ENCODE measurements at regions not wholly inside any gene's neighbourhood (a gene's known extent, or its start where the extent isn't known, plus 50 kb on each side); places are given as distances from the start of the nearest gene placed in this dataset.

DNA sequence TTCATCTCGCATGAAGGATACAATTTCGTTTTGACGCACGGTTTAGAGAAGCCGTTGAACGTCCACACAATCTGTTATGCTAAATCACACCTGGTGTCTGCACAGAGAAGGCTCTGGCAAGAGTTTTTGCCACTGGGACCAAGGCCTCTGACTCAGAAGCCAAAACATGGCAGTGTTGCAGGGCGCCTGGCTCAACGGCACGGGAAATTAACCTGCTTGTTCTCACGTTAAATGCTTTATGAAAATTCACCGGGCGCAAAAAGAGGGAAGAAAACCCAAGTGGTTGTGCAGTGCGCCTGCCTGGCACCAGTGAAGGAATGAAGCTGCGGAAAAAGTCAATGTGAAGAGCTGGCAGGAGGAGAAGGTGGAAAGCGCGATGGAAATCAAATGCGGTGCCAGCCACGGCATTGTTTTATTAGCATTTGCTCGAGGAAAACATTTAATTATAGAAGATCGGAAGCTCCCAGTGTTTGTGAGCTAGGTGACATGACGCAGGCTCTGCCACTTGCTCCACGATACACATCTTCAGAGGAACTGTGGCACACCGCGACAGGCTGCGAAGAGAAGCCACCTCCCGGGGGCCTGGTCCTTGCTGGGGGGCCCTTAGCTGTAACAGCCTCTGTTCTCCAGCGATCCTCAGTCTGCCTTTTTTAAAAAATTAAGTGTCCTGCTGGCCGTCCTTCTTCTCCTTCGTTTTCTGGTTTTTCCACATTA, 126.2 kb downstream of the ZIC5 start:
- no peak for DNase-seq
- intact Hi-C loops (cut with DNase I; ENCODE audit: low total_unique reads), result no loop called here
- Histone ChIP-seq H3K4me1 (no peaks in the 10 kb centered on the region), H3K27ac (no peak overlapping the region), H3K9me3 (no peaks in the 10 kb centered on the region), H3K4me3 (no peak overlapping the region), H3K36me3 (no peaks in the 10 kb centered on the region), H3K27me3 (no peaks in the 10 kb centered on the region)
- TF ChIP-seq CTCF (IDR thresholded peaks at IDR 0.05), result no peak

DNA sequence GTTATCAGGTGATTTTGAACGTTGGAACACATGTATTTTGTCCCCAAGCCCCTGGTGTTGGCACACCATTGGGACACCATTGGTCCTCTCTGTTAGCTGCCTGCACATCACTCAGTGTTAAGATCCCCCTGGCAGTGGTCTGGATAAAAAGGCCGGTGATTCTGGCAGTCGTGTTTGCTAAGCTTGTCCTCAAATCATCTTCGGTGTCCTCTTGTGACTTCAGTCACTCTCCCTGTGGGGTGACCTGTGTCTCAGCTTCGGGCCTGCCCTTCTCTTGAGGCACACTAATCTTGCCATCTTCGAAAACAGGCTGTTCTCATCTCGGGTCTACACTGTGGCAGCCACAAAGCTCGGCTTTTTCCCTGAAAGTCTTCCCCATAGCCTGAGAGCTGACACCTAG, 127.1 kb downstream of the ZIC5 start:
- Histone ChIP-seq H3K36me3 (no peaks in the 10 kb centered on the region), H3K27me3 (no peaks in the 10 kb centered on the region)
- TF ChIP-seq CTCF (IDR thresholded peaks at IDR 0.05), result no peak

DNA sequence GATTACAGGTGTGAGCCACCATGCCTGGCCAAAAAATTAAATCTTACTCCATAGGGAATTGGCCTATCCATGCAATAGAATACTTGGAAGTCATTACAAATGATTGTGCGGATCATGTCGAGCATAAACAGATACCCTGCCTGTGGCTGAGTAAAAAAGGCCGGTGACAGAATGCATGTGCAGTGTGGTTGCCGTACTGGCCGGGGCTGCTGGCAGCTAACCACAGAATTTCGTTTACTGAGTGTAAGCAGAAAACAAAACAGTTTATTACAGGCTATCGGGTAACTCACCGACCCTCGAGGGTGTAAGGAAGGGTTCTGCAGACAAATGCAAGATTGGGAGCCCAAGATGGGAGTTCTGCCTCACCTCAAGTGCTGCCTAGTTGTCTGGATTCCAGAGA, 127.7 kb downstream of the ZIC5 start:
- intact Hi-C loops (cut with DNase I; ENCODE audit: low total_unique reads), result no loop called here

More for the DNA sequence above, 127.1 kb downstream of the ZIC5 start:
- Histone ChIP-seq H3K4me3 (no peak overlapping the region), H3K4me1 (no peaks in the 10 kb centered on the region), H3K27ac (no peak overlapping the region), H3K9me3 (no peaks in the 10 kb centered on the region)
- intact Hi-C loops (cut with DNase I; ENCODE audit: low total_unique reads), result no loop called here
- DNase-seq, result no peak

DNA sequence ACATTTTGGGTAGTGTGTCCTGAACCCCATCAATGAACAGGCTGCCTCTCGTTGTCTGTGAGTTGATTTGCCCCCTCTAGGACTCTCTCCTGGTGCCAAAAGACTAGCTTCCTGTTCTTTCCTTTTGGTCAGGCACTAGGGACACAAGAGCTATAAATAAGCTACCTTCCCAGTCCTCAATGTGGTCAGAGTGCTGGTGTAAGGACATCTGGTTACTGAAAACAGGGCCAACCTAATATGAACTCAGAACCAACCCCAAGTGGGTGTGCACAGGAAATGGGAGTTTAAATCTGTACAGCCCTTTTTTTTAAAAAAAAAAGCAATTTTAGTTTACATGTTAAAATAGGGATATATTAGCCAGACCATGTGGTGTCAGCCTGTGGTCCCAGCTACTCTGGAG, 129.2 kb downstream of the ZIC5 start:
- H3K4me3 ChIP-seq, result no peak overlapping the region
- no peak for DNase-seq
- intact Hi-C loops (cut with DNase I; ENCODE audit: low total_unique reads), result no loop called here
- H3K36me3 ChIP-seq, result no peaks in the 10 kb centered on the region
- H3K27ac ChIP-seq, result no peak overlapping the region
- no peaks in the 10 kb centered on the region for H3K9me3 ChIP-seq
- TF ChIP-seq CTCF (IDR thresholded peaks at IDR 0.05), result no peak
- H3K4me1 ChIP-seq, result no peaks in the 10 kb centered on the region
- no peaks in the 10 kb centered on the region for H3K27me3 ChIP-seq

More for the DNA sequence above, 127.7 kb downstream of the ZIC5 start:
- Histone ChIP-seq H3K9me3 (no peaks in the 10 kb centered on the region), H3K27ac (no peak overlapping the region), H3K27me3 (no peaks in the 10 kb centered on the region), H3K4me1 (no peaks in the 10 kb centered on the region), H3K36me3 (no peaks in the 10 kb centered on the region), H3K4me3 (no peak overlapping the region)
- DNase-seq, result no peak
- TF ChIP-seq CTCF (IDR thresholded peaks at IDR 0.05), result no peak

- no peaks in the 10 kb centered on the region for H3K36me3 ChIP-seq
- TF ChIP-seq CTCF (IDR thresholded peaks at IDR 0.05), result no peak
- no peak overlapping the region for H3K27ac ChIP-seq
- H3K27me3 ChIP-seq, result no peaks in the 10 kb centered on the region
- H3K4me3 ChIP-seq, result no peak overlapping the region
- no peak for DNase-seq
- intact Hi-C loops (cut with DNase I; ENCODE audit: low total_unique reads), result no loop called here
- H3K4me1 ChIP-seq, result no peaks in the 10 kb centered on the region
- no peaks in the 10 kb centered on the region for H3K9me3 ChIP-seq
These were observed 135.3 kb downstream of the ZIC5 start for GRCh38 chr13:99836291-99836690.

DNA sequence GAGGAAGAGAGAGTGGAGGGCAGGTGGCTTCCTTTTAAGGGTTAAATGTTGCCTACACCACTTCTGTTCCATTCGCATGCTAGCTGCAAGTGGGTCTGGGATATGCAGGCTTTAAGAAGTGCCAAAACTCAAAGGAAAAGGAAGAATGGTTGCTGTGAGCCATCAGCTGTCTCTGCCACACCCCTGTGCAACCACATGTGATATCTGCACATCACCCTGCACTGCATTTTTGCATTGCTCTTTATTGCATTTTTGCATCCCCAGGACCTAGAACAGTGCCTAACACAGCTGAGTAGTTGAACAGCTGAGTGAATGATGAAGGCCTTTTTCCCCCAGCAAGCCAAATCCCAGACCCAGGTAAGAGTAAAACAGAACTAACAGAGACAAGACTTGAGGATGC, 136.1 kb downstream of the ZIC5 start:
- intact Hi-C loops (cut with DNase I; ENCODE audit: low total_unique reads), result no loop called here
- no peak for DNase-seq
- Histone ChIP-seq H3K9me3 (no peaks in the 10 kb centered on the region), H3K4me1 (no peaks in the 10 kb centered on the region), H3K27ac (no peak overlapping the region), H3K36me3 (no peaks in the 10 kb centered on the region), H3K27me3 (no peaks in the 10 kb centered on the region), H3K4me3 (no peak overlapping the region)
- no peak for TF ChIP-seq CTCF (IDR thresholded peaks at IDR 0.05)
